CD4-positive, alpha-beta memory T cell (primary cell): ENCODE measurements at regions not wholly inside any gene's neighbourhood (a gene's known extent, or its start where the extent isn't known, plus 50 kb on each side); places are given as distances from the start of the nearest gene placed in this dataset.
"Not testable (repeated sequence)": the region's sequence is repeated elsewhere in the genome, so short reads cannot be mapped to it uniquely, and the experiment has no call there.

Experiments used
- CTCF ChIA-PET: fragments of 350-600 bp; sonication (Branson Sonifier 250); formaldehyde crosslinking; loops from one replicate; lab custom pipeline; 2021; ENCODE audit warnings: inconsistent platforms; ENCODE audit not compliant: partially characterized antibody; lab: Charles Lee
- POLR2A ChIA-PET: fragments of 350-600 bp; sonication (Branson Sonifier 250); formaldehyde crosslinking; loops from one replicate; lab custom pipeline; 2021; ENCODE audit not compliant: partially characterized antibody; lab: Charles Lee
- DNase-seq, 5 donors: peaks; one replicate each; pipeline versions ENCODE4 v3.0.0 to v3.0.0-alpha.2; 2020 to 2022; ENCODE audit warnings: mixed read lengths in 1 of 5
- H3K27ac ChIP-seq: one replicate; pipeline ENCODE4 v1.7.0; 2013; ENCODE audit warnings: low read depth, low read length
- H3K27me3 ChIP-seq: 2 replicates; pipeline ENCODE4 v1.7.0; 2013; ENCODE audit warnings: mild to moderate bottlenecking, low read length, moderate library complexity; ENCODE audit not compliant: insufficient read depth
- H3K36me3 ChIP-seq: 2 replicates; pipeline ENCODE4 v1.7.0; 2013; ENCODE audit warnings: mild to moderate bottlenecking, low read length, moderate library complexity; ENCODE audit not compliant: insufficient read depth
- H3K4me1 ChIP-seq: 2 replicates; pipeline ENCODE4 v1.7.0; 2013; ENCODE audit warnings: mild to moderate bottlenecking, low read length, moderate library complexity; ENCODE audit not compliant: insufficient read depth
- H3K4me3 ChIP-seq, 2 donors: one replicate each; pipeline ENCODE4 v1.7.0; 2013; ENCODE audit warnings: low read length in 2 of 2, mild to moderate bottlenecking in 1 of 2
- H3K9me3 ChIP-seq, 2 donors: one replicate each; pipeline ENCODE4 v1.7.0; 2013; ENCODE audit warnings: low read length in 2 of 2, control low read depth in 1 of 2; ENCODE audit not compliant: control insufficient read depth in 1 of 2
- H3K27ac Mint-ChIP-seq, 7 donors: one replicate each; pipeline ENCODE4 v1.8.0; 2020 to 2021; ENCODE audit warnings: mixed read lengths in 7 of 7, mild to moderate bottlenecking in 6 of 7, inconsistent platforms in 3 of 7, moderate library complexity in 3 of 7
- H3K27me3 Mint-ChIP-seq, 2 donors: one replicate each; pipeline ENCODE4 v1.8.0; 2020 to 2021; ENCODE audit warnings: mixed read lengths in 2 of 2
- H3K36me3 Mint-ChIP-seq, 2 donors: one replicate each; pipeline ENCODE4 v1.8.0; 2020 to 2021; ENCODE audit warnings: mixed read lengths in 2 of 2, inconsistent platforms in 1 of 2, mild to moderate bottlenecking in 1 of 2
- H3K4me1 Mint-ChIP-seq, 4 donors: one replicate each; pipeline ENCODE4 v1.8.0; 2020 to 2021; ENCODE audit warnings: mixed read lengths in 4 of 4, mild to moderate bottlenecking in 1 of 4
- H3K4me3 Mint-ChIP-seq, 8 donors: one replicate each; pipeline ENCODE4 v1.8.0; 2020 to 2021; ENCODE audit warnings: mixed read lengths in 8 of 8, mild to moderate bottlenecking in 7 of 8, moderate library complexity in 6 of 8, inconsistent platforms in 3 of 8
- H3K9me3 Mint-ChIP-seq, 8 donors: one replicate each; pipeline ENCODE4 v1.8.0; 2020 to 2021; ENCODE audit warnings: mixed read lengths in 8 of 8, mild to moderate bottlenecking in 5 of 8, inconsistent platforms in 3 of 8, moderate library complexity in 1 of 8
- intact Hi-C: fragments of 100-400 bp; cut with micrococcal nuclease; formaldehyde crosslinking; loops from one replicate; pipeline ENCODE4 v1.15.1; 2023

- ChIA-PET CTCF (no interaction called here), POLR2A (no interaction called here)
- H3K36me3 ChIP-seq, result no peaks in the 10 kb centered on the region
- H3K9me3 ChIP-seq, result no peaks in the 10 kb centered on the region
- no peak overlapping the region for H3K4me3 ChIP-seq
- H3K9me3 Mint-ChIP-seq, result no peaks in the 10 kb centered on the region
- H3K4me1 ChIP-seq, result peaks cover 17% of the 10 kb centered on the region
- no peak for DNase-seq
- peaks cover 7 to 18% (median 14%) of the 10 kb centered on the region in 4 donors for H3K4me1 Mint-ChIP-seq
- intact Hi-C loops, result no loop called here
- H3K4me3 Mint-ChIP-seq, result no peak overlapping the region
- no peak overlapping the region for H3K27ac ChIP-seq
- peaks cover 12% of the 10 kb centered on the region for H3K27me3 ChIP-seq
- H3K27ac Mint-ChIP-seq, result no peak overlapping the region
- H3K27me3 Mint-ChIP-seq, result peaks cover 26 to 29% of the 10 kb centered on the region in 2 donors
- H3K36me3 Mint-ChIP-seq, result no peaks in the 10 kb centered on the region
These were observed 585.1 kb downstream of the ZEB2 start for GRCh38 chr2:143934626-143935481.

GRCh38 chr2:143933946-143934569 is 585.9 kb downstream of the ZEB2 start:
- Mint-ChIP-seq H3K4me1 (peaks cover 7 to 18% (median 14%) of the 10 kb centered on the region in 4 donors), H3K27ac (no peak overlapping the region), H3K27me3 (peaks cover 22 to 25% of the 10 kb centered on the region in 2 donors), H3K9me3 (no peaks in the 10 kb centered on the region), H3K4me3 (no peak overlapping the region), H3K36me3 (no peaks in the 10 kb centered on the region)
- ChIA-PET POLR2A (no interaction called here), CTCF (interaction anchor here (0.8 kb wide), 1 partner anchor 8 kb away, joined by 3 read pairs; no protein-coding TSS in a partner anchor)
- Histone ChIP-seq H3K27me3 (peaks cover 12% of the 10 kb centered on the region), H3K4me1 (peaks cover 17% of the 10 kb centered on the region), H3K9me3 (no peaks in the 10 kb centered on the region), H3K36me3 (no peaks in the 10 kb centered on the region), H3K4me3 (no peak overlapping the region), H3K27ac (no peak overlapping the region)
- intact Hi-C loops, result no loop called here
- DNase-seq, result no peak

DNA sequence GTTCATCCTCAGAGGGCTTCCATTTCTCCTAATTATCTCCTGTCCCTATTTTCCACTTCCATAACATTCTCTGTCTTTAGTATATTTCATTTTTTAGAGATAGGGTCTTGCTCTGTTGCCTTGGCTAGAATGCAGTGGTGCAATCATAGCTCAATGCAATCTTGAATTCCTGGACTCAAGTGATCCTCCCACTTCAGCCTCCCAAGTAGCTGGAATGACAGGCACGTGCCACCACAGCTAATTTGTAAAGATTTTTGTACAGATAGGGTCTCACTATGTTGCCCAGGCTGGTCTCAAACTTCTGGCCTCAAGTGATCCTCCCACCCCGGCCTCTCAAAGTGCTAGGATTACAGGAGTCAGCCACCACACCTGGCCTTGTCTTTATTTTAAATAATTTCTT is 589.0 kb downstream of the ZEB2 start:
- H3K9me3 Mint-ChIP-seq, result no peaks in the 10 kb centered on the region
- H3K27ac ChIP-seq, result no peak overlapping the region
- no peaks in the 10 kb centered on the region for H3K36me3 Mint-ChIP-seq
- H3K27me3 Mint-ChIP-seq, result peaks cover 12 to 25% of the 10 kb centered on the region in 2 donors
- DNase-seq, result no peak
- CTCF ChIA-PET, result no interaction called here
- POLR2A ChIA-PET, result no interaction called here
- H3K4me1 Mint-ChIP-seq, result peaks cover 0 to 2% (median under 1%) of the 10 kb centered on the region in 4 donors
- H3K27ac Mint-ChIP-seq, result peak overlapping the region in 1 of 7 donors; percentile 9
- no peak overlapping the region for H3K4me3 Mint-ChIP-seq
- intact Hi-C loops, result no loop called here
- no peak overlapping the region for H3K4me3 ChIP-seq
- H3K27me3 ChIP-seq, result peaks cover 2% of the 10 kb centered on the region
- H3K4me1 ChIP-seq, result no peaks in the 10 kb centered on the region
- no peaks in the 10 kb centered on the region for H3K36me3 ChIP-seq
- H3K9me3 ChIP-seq, result no peaks in the 10 kb centered on the region

DNA sequence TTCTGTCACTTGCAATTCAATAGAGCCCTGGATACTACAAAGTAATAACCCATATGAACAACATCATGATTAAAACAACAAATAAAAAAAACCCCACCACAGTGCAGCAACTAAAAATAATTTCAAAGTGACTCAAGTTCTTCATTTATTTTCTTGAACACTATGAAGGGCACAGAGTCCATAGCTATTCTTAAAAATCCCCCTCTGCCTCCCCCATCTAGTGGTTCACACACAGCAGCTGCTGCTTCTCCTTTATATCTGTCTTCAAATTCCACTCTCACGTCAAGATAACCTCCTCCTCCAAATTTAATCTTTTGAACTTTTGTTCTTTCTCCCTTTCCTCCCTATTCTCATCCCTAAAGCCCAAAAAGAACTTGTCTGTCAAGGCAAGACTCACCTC is 591.3 kb downstream of the ZEB2 start:
- no peak overlapping the region for H3K27ac ChIP-seq
- H3K4me1 ChIP-seq, result no peaks in the 10 kb centered on the region
- Mint-ChIP-seq H3K36me3 (no peaks in the 10 kb centered on the region), H3K27me3 (peaks cover 7 to 16% of the 10 kb centered on the region in 2 donors), H3K4me3 (no peak overlapping the region), H3K9me3 (no peaks in the 10 kb centered on the region), H3K4me1 (no peaks in the 10 kb centered on the region), H3K27ac (no peak overlapping the region)
- intact Hi-C loops, result no loop called here
- DNase-seq, result no peak
- H3K36me3 ChIP-seq, result no peaks in the 10 kb centered on the region
- H3K9me3 ChIP-seq, result no peaks in the 10 kb centered on the region
- POLR2A ChIA-PET, result no interaction called here
- H3K27me3 ChIP-seq, result no peaks in the 10 kb centered on the region
- CTCF ChIA-PET, result no interaction called here
- no peak overlapping the region for H3K4me3 ChIP-seq

GRCh38 chr2:143928184-143928583 is 591.7 kb downstream of the ZEB2 start:
- POLR2A ChIA-PET, result no interaction called here
- no peak for DNase-seq
- H3K4me1 Mint-ChIP-seq, result no peaks in the 10 kb centered on the region
- H3K9me3 Mint-ChIP-seq, result no peaks in the 10 kb centered on the region
- H3K4me1 ChIP-seq, result no peaks in the 10 kb centered on the region
- CTCF ChIA-PET, result no interaction called here
- H3K27me3 Mint-ChIP-seq, result peaks cover 7 to 14% of the 10 kb centered on the region in 2 donors
- H3K36me3 ChIP-seq, result no peaks in the 10 kb centered on the region
- H3K9me3 ChIP-seq, result no peaks in the 10 kb centered on the region
- H3K27me3 ChIP-seq, result no peaks in the 10 kb centered on the region
- no peak overlapping the region for H3K27ac Mint-ChIP-seq
- H3K4me3 ChIP-seq, result no peak overlapping the region
- no peak overlapping the region for H3K27ac ChIP-seq
- H3K36me3 Mint-ChIP-seq, result no peaks in the 10 kb centered on the region
- intact Hi-C loops, result no loop called here
- no peak overlapping the region for H3K4me3 Mint-ChIP-seq

- H3K9me3 ChIP-seq, result no peaks in the 10 kb centered on the region
- peaks cover 2 to 9% of the 10 kb centered on the region in 2 donors for H3K27me3 Mint-ChIP-seq
- H3K27ac ChIP-seq, result no peak overlapping the region
- H3K36me3 ChIP-seq, result no peaks in the 10 kb centered on the region
- H3K4me3 Mint-ChIP-seq, result no peak overlapping the region
- no peaks in the 10 kb centered on the region for H3K27me3 ChIP-seq
- no peak overlapping the region for H3K4me3 ChIP-seq
- ChIA-PET POLR2A (no interaction called here), CTCF (no interaction called here)
- DNase-seq, result no peak
- H3K36me3 Mint-ChIP-seq, result no peaks in the 10 kb centered on the region
- H3K27ac Mint-ChIP-seq, result no peak overlapping the region
- intact Hi-C loops, result no loop called here
- H3K4me1 Mint-ChIP-seq, result no peaks in the 10 kb centered on the region
- H3K4me1 ChIP-seq, result no peaks in the 10 kb centered on the region
- peaks cover 0 to 4% (median 0%) of the 10 kb centered on the region in 8 donors for H3K9me3 Mint-ChIP-seq
These were observed 593.2 kb downstream of the ZEB2 start for GRCh38 chr2:143926736-143927135.

DNA sequence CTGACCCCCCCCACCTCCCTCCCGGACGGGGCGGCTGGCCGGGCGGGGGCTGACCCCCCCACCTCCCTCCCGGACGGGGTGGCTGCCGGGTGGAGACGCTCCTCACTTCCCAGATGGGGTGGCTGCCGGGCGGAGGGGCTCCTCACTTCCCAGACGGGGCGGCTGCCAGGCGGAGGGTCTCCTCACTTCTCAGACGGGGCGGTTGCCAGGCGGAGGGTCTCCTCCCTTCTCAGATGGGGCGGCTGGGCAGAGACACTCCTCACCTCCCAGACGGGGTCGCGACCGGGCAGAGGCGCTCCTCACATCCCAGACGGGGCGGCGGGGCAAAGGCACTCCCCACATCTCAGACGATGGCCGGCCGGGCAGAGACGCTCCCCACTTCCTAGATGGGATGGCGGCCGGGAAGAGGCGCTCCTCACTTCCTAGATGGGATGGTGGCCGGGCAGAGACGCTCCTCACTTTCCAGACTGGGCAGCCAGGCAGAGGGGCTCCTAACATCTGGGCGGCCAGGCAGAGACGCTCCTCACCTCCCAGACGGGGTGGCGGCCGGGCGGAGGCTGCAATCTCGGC is 597.6 kb downstream of the ZEB2 start:
- H3K9me3 ChIP-seq, H3K4me3 Mint-ChIP-seq, POLR2A ChIA-PET, H3K36me3 ChIP-seq, H3K27ac ChIP-seq, H3K27ac Mint-ChIP-seq, H3K27me3 Mint-ChIP-seq, DNase-seq, CTCF ChIA-PET, intact Hi-C loops, H3K4me1 Mint-ChIP-seq, H3K4me1 ChIP-seq, H3K4me3 ChIP-seq, H3K27me3 ChIP-seq: not testable (repeated sequence)
- peaks cover 0 to 11% of the 10 kb centered on the region in 2 donors for H3K36me3 Mint-ChIP-seq
- H3K9me3 Mint-ChIP-seq, result peaks cover 2 to 27% (median 18%) of the 10 kb centered on the region in 8 donors
